ENCODE measurements at regions not wholly inside any gene's neighbourhood (a gene's known extent, or its start where the extent isn't known, plus 50 kb on each side); places are given as distances from the start of the nearest gene placed in this dataset.
"Not testable (repeated sequence)": the region's sequence is repeated elsewhere in the genome, so short reads cannot be mapped to it uniquely, and the experiment has no call there.

DNA sequence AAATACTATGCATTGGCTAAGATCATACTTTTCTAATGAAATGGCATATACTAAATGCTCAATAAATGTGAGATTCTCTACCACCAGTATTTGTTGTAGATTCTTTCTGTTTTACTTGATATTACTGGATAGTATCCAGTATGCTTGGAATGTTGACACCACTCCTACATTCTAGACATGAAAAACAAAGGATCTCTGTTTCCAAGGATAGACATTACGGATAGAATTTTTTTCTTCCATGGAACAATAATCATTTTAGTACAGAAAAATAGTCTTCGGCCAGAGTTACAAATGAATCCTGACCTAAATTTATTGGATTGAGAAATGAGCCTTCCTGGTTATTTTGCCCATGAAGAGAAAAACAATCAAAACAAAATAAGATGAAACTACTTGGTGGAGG, 258.2 kb upstream of the NT5E start:
- no peak for DNase-seq

DNA sequence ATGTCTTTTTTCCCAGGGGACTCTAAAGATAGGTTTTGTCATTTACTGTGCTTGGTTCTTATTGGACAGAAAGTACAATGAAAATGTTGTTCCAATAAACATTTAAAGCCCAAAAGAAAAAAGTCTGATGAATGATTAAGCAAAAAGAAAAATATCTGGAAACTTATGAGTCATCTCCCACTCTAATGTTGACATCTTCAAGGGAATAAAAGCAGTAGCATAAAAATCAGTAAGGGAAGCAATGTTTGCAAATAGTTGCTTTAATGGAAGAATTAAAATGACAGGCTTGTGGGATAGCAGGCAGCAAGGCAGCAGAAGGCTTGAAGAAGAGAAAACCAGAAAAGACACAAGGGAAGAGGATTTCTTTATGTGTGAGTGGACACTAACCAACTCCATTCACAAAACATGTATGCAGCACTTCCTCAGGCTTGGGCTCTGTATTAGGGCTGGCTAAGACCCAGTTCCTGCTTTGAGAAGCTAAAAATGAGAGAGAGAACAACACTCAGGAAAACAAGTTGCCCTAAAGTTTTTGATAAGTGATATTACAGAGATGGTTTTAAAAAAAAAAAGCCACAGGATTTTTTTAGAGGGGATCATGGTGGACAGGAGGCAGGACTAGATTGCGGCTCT, 263.2 kb upstream of the NT5E start:
- DNase-seq: no peak

DNA sequence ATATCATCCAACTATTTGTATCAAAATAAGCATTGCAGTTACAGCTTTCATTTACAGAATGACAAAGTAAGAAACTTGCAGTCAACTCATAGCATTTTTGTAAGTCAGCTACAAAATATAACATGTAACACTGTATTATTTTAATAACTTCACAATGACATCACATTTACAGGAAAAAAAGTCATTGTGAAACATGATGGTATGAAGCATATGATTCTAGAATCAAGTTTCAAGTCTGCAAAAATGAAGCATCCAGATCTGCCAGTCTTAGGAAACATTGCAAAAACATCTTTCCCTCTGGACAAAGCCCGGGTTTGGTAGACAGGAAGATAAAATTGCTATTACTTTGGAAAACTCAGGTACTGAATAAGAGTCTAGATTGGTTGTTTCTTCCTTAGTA, 263.9 kb upstream of the NT5E start:
- DNase-seq: no peak

DNA sequence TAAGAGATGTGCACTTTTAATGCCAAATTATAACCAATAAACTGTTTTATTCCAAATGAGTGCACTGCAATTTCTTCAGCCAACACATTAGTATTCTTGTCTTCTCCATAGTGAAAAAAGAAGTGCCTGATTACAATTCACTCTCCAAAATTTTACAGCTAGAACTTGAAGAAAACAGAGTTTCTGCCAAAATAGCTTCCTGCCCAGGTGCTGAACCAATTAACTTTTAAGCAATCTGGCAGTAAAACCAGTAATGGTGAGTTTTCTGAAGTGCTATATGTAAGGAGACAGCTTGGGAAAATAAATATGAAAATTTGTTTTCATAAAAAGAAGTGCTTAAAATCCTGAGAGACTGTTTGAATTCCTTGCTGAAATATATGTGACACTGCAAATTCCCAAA, 266.0 kb upstream of the NT5E start:
- DNase-seq: no peak

DNA sequence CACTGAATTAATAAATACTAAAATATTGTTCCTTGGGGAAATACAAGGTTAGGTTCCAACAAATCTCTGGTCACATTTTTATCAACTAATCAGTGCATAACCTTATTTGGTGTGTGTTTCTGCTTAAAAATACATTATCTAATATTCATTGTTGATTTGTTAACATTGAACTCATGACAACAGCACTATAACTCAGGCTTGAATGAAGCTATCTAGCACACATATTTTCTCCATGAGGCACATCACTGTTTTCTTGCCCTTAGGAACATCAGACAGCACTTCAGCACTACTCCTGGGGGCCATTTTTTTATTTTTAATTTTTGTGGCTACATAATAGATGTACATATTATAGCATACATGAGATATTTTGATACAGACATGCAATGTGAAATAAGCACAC, 277.2 kb upstream of the NT5E start:
- no peak for DNase-seq

DNA sequence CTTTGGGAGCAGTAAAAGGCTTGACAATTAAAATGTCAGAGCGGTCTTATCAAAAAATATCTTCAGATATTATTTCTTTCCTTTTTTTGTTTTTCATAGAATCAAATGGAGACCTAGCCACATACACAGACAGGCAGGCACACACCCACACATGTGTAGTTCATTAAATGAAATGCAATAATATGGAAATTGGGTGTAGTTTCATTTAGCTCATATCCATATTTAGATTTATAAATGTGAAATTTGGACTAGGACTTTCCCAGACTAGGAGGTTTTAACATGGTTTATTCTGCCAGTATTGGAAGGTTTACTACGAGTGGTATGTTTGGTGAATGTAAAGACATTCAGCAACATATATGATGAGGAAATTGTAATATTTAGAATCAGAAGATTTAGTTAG, 277.7 kb upstream of the NT5E start:
- no peak for DNase-seq

DNA sequence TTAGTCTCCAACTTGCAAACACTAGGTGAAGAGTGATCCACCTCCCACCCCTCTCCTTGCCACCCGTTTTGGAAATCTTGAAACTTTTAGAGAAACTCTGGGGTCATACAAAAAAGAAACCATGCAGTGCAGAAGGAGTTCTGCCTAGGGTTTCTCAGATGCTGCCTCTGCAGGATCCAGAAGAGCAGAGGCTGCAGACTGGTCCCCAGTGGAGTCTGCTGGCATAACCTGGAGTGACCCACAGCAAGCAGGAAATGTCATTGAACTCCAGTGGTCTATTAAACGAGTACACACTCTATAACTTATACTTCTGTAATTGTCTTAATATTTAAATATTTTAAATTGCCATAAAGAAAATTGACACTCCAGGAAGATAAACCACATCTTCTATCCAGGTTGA, 280.7 kb upstream of the NT5E start:
- DNase-seq: no peak

DNA sequence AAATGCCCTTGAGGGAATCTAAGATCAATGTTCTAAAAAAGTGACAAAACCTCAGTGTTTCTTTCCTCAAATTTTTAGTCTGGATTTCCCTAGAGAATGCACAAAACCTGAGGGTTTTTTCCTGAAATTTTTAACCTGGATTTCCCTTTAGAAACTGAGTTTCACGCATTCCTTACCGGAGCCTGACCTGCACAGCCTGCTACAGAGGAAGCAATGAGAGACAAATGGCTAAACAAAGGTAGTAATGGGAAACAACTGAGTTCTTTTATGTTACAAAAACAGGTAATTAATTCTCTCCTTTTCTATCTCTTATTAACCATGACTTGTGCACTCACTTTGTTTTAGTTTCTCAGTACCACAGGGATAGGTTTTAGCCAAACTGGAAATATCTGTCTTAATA, 281.7 kb upstream of the NT5E start:
- DNase-seq: no peak

DNA sequence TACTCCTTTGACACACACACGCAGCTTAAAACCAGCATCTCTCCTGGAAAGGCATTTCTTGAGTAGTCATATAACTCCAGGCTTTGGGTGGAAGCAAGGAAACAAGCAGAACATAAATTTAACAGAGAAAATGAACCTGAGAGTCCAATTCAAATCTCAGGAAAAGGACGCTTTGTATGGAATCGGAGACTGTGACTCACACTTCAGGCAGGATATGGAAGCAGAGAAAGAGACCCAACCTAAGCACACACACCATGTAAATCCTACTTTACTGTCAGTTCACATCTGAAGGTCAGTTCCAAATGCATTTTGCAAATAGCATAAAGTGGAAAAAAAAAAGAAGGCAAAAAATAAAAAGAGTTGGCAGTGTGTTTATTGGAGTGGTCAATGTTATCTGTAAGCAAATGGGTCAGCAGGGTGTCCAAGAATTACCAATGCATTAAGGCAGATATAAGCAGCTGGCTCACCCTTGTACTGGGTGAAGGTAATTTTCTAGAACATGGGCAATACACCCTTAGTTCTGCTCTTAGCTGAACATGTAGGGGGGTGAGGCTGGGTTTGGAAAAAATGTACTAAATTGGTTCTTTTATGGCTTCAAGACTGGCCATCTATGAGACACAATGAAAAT, 283.7 kb upstream of the NT5E start:
- DNase-seq: no peak

DNA sequence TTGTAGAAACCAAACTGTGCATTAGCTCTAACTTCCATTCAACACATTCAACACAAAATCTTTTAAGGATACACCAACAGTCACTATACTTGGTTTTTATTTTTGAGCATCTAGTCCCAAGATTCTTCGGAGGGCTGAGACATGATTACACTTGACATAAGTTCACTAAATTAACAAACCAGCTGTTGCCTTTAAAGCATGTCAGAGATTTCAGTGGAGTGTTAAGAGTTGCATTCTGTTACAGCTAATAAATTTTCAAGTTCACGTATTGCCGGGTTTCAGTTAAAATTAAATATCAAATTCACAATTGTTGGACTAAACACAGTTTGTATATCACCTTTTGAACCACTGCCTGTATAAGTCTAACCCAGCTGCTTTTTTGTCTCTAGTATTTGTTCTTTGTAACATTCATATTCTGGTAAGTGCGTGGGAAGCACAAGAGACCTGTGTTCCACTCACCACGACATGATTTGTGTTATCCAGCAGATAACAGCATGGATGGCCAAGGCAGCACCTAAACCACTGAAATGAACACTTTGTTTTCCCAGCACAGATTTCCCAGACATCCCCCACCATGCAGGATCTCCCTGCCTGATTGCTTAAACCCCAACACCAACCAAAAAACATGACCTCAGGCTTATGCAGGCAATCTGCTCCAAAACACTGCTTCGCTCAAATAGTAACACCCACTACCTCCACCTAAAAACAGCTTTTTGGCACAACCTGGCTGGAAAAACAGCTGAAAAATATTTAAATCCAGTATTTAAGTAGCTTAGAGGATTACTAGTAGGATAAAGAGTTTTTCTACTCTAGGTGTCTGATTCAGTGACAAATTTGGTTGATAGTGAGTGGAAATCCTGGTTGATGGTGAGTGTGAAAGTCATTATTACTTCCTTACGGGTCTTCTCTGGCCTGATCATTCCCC, 286.5 kb upstream of the NT5E start:
- DNase-seq: no peak

DNA sequence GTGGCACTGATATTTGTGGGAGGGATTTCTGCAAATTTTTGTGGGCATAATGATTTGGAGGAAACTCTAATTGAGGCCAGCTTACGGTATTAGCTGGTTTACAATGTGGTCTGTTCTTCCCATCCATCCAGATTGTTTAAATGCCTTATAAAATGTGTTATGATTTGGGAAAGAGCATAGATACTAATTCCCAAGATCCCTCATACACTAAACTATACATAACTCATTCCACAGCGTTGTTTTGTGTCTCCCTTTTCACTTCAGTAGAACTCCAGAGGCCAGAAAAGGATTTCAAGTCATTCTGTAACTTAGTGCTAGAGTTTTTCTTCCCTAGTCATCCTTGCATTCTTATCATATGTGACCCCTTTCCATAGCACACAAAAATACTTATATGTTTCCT, 292.6 kb upstream of the NT5E start:
- no peak for DNase-seq

DNA sequence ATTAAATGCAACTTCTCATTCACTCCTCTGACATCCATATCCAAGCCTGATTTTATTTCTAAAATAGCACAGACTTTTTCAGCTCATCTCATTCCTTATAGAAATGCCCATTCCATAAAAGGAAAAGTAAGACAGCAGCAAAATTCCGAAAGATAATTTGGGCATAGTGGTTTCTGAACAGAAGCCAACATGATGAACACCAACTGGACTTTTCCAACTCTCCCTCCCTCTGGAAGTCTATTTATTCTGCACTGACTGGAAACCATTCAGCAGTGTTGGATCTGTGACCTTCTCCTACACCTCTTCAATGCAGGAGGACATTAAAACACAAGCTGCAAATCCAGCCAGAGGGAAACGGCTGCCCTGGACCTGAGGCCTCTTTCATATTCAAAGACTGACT, 306.2 kb upstream of the NT5E start:
- DNase-seq: no peak

DNA sequence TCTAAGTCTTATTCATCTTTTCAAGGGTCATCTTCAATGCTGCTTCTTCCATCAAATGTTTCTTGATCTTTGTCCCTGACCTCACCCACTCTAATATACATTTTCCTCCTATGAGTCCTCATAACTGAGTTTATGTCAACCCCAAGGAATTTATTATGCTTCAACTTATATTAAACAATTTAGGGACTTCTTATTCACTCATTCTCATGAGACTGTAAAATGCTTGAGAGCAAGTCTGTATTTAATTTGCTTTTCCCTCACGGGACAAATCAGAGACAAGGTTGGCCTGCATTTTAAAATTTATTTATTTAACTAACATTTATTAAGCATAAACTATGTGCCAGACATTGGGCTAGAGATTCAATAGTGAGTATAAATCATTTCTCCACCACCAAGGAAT, 312.0 kb upstream of the NT5E start:
- DNase-seq: no peak

DNA sequence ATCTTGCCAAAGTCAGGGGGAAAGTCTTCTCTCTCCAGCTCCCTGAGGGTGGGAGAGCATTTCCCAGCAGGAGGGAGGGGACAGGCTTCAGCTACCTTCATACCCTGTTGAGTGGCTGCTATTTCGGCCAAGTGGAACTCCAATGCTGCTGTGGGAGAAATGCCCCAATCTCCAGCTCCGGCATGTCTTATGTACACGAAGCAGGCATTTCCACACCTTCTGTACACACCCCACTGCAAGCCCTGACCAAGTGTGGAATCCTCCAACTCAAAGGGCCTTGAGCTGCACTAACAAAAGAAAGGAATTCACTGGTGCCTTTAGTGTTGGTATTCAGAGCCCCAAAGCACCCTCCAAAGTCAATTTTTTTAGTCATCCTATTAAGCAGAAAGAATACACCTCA, 313.6 kb upstream of the NT5E start:
- DNase-seq: no peak

DNA sequence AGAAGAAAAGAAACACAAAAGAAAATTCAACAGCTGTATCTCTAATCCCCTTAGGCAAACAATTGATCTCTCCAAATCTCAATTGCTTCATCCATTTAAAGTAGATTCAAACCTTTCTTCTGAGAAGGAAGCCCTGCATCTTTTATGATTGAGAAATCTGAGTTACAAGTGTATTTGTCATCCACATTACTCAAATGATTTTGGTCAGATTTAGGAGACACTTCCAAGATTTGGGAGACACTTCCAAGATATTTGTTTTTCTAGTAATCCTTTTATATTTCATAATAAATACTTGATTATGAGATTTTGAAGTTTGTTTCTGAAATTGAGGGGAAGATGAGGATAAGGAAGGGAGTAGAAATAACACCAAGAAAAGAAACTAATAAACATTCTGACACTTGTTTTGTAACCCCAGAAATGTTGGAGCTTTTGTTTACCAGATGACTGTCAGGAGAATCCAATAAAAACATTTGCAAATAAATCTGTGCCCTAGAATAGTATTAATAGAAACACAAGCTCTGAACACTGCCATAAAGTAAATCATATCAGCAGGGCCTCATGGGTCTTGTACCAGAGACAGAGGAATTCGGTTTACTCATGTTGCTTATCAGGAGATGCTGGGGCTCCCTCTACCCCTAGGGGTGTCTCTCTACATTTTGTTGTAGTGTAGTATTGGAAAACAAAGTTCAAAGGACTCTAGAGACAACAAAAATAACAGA, 314.3 kb upstream of the NT5E start:
- DNase-seq: no peak

DNA sequence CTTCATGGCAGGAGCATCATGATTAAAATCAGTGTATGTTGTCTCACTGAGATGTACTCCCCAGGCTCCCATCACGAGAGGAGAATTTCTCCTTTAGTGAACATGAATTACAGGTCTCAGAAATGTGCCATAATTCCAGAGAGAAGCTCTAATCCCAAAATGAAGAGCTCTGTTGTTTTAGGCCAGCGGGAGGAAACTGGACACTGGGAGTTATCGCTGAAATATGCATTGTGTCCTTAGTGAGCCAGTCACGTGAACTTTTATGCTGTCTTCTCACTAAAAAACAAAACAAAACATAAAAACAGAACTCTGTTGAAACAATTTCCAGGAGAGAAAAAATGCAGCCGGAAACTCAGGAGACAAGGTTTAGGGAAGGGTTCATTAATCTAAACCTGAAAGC, 315.7 kb upstream of the NT5E start:
- no peak for DNase-seq

DNA sequence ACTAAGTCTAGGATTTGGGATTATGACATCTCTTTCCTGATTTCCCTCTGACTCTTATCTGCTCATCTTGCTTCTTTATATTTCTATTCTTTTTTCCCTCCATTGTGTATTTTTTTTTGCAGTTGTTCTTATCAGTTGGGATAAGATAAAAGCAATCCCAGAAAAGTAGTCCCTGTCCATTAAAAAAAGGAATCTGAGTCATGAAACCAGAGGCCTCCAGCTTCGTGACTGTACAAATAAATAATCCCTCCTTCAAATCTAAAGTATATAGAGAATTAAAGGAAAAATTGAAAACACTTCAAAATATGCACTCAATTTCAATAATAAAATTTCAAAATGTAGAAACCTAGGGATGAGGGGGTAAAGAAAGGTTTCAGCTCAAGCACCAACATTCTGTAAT, 317.8 kb upstream of the NT5E start:
- no peak for DNase-seq

DNA sequence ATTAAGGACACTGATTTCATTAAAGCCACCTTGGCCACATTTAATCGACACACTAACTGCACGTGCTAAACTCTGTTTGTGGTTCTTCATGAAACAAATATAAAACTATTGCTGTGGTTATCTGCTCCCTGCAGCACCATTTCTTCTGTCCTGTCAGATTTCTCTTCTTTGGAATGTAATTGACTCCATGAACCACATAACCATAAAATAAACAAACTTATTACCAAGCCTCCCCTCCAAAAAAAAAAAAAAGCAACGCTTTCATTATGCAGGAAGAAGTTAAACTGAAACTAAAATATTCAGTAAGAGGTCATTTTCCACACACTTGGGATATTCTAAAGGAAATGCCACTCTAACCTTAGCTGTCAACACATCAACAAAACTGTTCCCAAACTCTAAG, 319.1 kb upstream of the NT5E start:
- no peak for DNase-seq

DNA sequence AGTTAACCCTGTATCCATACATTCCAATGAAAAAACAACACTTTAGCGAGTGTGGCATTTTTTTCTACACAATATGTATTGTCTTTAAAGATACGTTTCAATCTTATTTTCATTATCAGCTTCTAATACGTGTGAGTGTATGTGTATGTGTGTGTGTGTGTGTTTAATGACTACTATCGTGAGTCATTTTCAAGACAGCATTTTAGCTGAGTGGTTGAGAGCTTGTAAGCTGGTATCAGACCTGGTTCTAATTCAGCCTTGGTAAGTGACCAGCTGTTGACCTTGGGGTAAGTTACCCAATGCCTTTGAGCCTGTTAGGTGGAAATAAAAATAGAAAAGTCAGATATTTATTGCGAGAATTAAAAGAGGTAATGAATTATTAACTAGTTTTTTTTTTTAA, 320.0 kb upstream of the NT5E start:
- no peak for DNase-seq

DNA sequence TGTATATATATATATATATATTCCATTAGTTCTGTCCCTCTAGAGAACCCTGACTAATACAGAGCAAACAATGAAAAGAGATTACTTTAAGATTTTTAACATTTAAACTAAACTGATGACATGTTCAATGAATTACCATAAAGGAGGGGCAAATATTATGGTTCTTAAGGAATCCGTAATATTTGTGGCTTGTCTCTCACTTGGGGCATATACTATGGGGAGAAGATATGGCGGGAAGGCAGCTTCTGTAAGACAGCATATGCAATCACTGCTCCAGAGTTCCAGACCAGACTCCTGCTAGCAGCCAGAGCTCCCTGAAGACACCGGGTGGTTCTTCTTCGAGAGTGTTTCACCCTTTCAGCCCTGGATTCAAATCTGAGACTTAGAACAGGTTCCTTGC, 321.1 kb upstream of the NT5E start:
- no peak for DNase-seq

DNA sequence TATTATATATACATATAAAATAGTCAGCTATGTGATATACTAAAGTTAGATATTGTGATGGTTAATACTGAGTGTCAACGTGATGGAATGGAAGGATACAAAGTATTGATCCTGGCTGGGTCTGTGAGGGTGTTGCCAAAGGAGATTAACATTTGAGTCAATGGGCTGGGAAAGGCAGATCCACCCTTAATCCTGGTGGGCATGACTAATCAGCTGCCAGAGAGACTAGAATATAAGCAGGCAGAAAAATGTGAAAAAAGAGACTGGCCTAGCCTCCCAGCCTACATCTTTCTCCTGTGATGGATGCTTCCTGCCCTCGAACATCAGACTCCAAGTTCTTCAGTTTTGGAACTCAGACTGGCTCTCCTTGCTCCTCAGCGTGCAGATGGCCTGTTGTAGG, 321.6 kb upstream of the NT5E start:
- not testable (repeated sequence) for DNase-seq

DNA sequence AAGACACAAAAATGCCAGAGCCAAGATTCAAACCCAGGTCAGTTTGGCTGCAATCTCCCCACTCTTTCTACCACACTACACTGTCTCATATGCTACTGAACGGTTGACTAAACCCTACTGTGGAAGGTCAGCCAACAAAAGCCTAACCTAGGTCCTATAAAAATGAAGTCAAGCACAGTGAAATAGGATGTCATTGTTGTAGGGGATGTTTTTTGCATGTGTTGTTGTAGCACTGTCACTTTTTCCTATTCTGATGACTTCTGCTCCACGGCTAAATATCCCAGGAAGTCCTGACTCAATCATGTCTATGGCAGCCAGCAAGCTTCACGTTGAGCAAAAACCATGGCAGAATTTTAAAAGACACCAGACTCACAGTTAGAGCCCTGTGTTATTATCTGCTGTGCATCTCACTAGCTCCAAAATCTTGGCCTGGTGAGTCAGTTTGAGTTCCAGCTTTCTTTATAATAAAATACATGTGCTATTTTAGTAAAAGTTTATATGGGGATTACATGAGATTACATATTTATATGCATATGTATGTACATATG, 322.1 kb upstream of the NT5E start:
- DNase-seq: no peak

DNA sequence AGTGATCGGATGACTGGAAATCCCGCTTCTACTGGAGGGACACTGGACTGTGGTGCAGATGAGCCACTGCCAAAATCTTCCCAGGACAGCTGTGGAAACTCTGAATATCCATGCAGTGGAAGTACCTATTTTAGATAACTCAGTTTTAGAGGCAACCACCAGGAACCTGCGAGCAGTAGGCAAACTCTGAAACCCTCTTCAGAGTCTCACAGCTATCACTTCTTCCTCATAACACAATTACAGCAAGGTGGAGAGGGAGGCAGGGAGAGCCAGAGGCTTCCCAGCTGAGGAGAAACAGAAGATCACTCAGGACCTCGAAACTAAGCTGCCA, 322.8 kb upstream of the NT5E start:
- DNase-seq: no peak
